NB4 (cell line): ENCODE measurements at regions not wholly inside any gene's neighbourhood (a gene's known extent, or its start where the extent isn't known, plus 50 kb on each side); places are given as distances from the start of the nearest gene placed in this dataset.
"Not testable (repeated sequence)": the region's sequence is repeated elsewhere in the genome, so short reads cannot be mapped to it uniquely, and the experiment has no call there.

Experiments used
- DNase-seq: peaks from one replicate; pipeline ENCODE4 v3.0.0; 2010; ENCODE audit warnings: low read depth
- H3K4me3 ChIP-seq: one replicate; pipeline ENCODE4 v1.5.1; 2011; ENCODE audit warnings: mild to moderate bottlenecking, low read depth, low read length, moderate library complexity
- CTCF ChIP-seq: IDR thresholded peaks from one replicate; pipeline ENCODE4 v1.5.1; 2012; ENCODE audit warnings: low read depth, low read length
- MAX ChIP-seq: IDR thresholded peaks from 2 replicates; pipeline ENCODE4 v1.6.1; 2011; ENCODE audit warnings: low read depth, low read length
- MYC ChIP-seq: IDR thresholded peaks from 2 replicates; pipeline ENCODE4 v1.6.1; 2011; ENCODE audit warnings: low read depth, low read length
- POLR2A ChIP-seq: IDR thresholded peaks from 2 replicates; pipeline ENCODE4 v1.6.1; 2011; ENCODE audit warnings: mild to moderate bottlenecking; ENCODE audit not compliant: insufficient read length; ENCODE audit errors: extremely low read depth

GRCh38 chr22:16654882-16655281, 62.3 kb upstream of the CCT8L2 start:
- no peak for DNase-seq
- no peak overlapping the region for H3K4me3 ChIP-seq
- TF ChIP-seq MAX = no peak
- TF ChIP-seq POLR2A = no peak
- no peak for TF ChIP-seq MYC
- no peak for TF ChIP-seq CTCF

- not testable (repeated sequence) for H3K4me3 ChIP-seq, DNase-seq
These were observed 61.7 kb upstream of the CCT8L2 start for GRCh38 chr22:16654336-16654735.

GRCh38 chr22:16653222-16653621, 60.6 kb upstream of the CCT8L2 start:
- not testable (repeated sequence) for DNase-seq, H3K4me3 ChIP-seq

- TF ChIP-seq CTCF (no peak), POLR2A (no peak), MAX (no peak), MYC (no peak)
- DNase-seq = no peak
- H3K4me3 ChIP-seq = no peak overlapping the region
These were observed 58.6 kb upstream of the CCT8L2 start for GRCh38 chr22:16651217-16651616.
